Ishikawa (cell line): ENCODE measurements at regions not wholly inside any gene's neighbourhood (a gene's known extent, or its start where the extent isn't known, plus 50 kb on each side); places are given as distances from the start of the nearest gene placed in this dataset.

Experiments used
- CEBPB ChIP-seq: IDR thresholded peaks from 2 replicates; pipeline ENCODE4 v1.6.1; 2012
- CREB1 ChIP-seq: IDR thresholded peaks from 2 replicates; pipeline ENCODE4 v1.6.1; 2012; ENCODE audit warnings: low read depth
- EGR1 ChIP-seq: IDR thresholded peaks from 2 replicates; pipeline ENCODE4 v1.6.1; 2012
- EP300 ChIP-seq: IDR thresholded peaks from 2 replicates; pipeline ENCODE4 v1.6.1; 2012; ENCODE audit warnings: borderline replicate concordance
- FOXM1 ChIP-seq: IDR thresholded peaks from 2 replicates; pipeline ENCODE4 v1.6.1; 2012; ENCODE audit warnings: low read depth, borderline replicate concordance
- NFIC ChIP-seq: IDR thresholded peaks from 2 replicates; pipeline ENCODE4 v1.6.1; 2012
- RAD21 ChIP-seq: IDR thresholded peaks from 2 replicates; pipeline ENCODE4 v1.6.1; 2012; ENCODE audit warnings: low read depth
- TAF1 ChIP-seq: IDR thresholded peaks from 2 replicates; pipeline ENCODE4 v1.6.1; 2012; ENCODE audit warnings: low read depth, mild to moderate bottlenecking
- TCF12 ChIP-seq: IDR thresholded peaks from 2 replicates; pipeline ENCODE4 v1.6.1; 2012; ENCODE audit warnings: low read depth
- TEAD4 ChIP-seq: IDR thresholded peaks from 2 replicates; pipeline ENCODE4 v1.6.1; 2012
- YY1 ChIP-seq: IDR thresholded peaks from 2 replicates; pipeline ENCODE4 v1.6.1; 2012; ENCODE audit warnings: low read depth
- ZBTB7A ChIP-seq: IDR thresholded peaks from 2 replicates; pipeline ENCODE4 v1.6.1; 2012; ENCODE audit warnings: low read depth
- TF ChIP-seq, protein P1 (sequence below): IDR thresholded peaks from 2 replicates; pipeline ENCODE4 v1.6.1; 2012
- TF ChIP-seq, protein P2 (sequence below): IDR thresholded peaks from 2 replicates; pipeline ENCODE4 v1.6.1; 2012
- TF ChIP-seq, protein P3 (sequence below): IDR thresholded peaks from 2 replicates; pipeline ENCODE4 v1.6.1; 2012; ENCODE audit warnings: low read depth, mild to moderate bottlenecking

DNA sequence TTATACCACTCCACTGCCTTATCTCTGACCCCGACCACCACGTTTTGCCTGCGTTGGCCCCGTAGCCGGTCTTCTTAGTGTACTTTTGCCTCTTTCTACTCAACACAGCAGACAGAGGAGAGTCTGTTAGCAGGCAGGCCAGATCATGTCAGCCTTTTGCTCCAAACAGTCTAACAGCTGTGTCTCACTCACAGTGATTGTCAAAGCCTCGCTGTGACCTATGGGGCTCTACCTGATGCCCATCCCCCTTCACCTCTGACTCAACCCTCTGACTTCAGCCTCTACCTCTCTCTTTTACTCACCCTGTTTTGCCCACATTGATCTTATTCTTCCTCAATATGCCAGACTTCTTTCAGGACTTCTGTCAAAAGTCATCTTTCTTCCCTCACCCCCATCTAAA is 127.1 kb downstream of the TRIML1 start:
- TF ChIP-seq TAF1 (no peak), RAD21 (no peak), EGR1 (no peak)

DNA sequence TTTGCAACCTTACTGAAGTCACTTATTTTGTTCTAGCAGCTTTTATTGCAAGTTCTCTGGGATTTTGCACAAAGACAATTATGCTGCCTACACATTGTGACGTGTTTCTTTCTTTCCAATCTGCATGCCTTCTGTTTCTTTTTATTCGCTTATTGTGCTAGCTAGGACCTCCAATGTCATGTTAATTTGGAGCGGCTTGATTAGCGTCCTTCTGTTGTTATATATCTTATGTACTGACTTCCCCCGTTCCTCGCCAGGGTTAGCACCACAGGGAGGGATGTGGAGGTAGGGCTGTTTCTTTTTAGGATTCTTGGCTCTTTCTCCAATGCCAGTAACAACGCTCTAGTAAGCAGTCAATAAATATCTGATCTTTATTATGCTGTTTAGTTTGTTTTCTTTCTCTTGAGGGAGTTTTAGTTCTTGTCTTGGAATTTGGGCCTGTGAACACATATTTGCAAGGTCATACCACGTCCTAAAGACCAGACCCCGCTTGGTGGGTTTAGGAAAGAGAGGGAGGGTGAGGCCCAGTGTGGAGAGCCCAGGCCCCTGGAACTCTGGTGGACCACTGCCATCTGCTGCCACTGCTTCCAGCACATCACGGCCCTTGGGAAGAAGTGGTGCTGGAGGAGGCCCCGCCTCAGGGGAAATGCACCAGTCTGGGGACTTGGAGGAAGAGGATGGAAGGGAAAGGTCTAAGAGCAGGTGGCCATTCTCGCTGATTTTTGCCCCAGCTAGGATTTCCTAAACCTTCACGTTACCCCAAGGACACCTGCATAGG is 129.1 kb downstream of the TRIML1 start:
- no peak for TF ChIP-seq EGR1
- no peak for TF ChIP-seq EP300
- TF ChIP-seq TCF12 = no peak
- no peak for TF ChIP-seq TEAD4
- TF ChIP-seq YY1 = no peak
- TF ChIP-seq TAF1 = no peak
- no peak for TF ChIP-seq CREB1
- TF ChIP-seq NFIC = no peak
- no peak for TF ChIP-seq CEBPB
- TF ChIP-seq, protein P1, sequence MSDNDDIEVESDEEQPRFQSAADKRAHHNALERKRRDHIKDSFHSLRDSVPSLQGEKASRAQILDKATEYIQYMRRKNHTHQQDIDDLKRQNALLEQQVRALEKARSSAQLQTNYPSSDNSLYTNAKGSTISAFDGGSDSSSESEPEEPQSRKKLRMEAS = no peak
- no peak for TF ChIP-seq RAD21
- no peak for TF ChIP-seq FOXM1
- TF ChIP-seq ZBTB7A = no peak
- TF ChIP-seq, protein P2, sequence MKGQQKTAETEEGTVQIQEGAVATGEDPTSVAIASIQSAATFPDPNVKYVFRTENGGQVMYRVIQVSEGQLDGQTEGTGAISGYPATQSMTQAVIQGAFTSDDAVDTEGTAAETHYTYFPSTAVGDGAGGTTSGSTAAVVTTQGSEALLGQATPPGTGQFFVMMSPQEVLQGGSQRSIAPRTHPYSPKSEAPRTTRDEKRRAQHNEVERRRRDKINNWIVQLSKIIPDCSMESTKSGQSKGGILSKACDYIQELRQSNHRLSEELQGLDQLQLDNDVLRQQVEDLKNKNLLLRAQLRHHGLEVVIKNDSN = no peak
- TF ChIP-seq, protein P3, sequence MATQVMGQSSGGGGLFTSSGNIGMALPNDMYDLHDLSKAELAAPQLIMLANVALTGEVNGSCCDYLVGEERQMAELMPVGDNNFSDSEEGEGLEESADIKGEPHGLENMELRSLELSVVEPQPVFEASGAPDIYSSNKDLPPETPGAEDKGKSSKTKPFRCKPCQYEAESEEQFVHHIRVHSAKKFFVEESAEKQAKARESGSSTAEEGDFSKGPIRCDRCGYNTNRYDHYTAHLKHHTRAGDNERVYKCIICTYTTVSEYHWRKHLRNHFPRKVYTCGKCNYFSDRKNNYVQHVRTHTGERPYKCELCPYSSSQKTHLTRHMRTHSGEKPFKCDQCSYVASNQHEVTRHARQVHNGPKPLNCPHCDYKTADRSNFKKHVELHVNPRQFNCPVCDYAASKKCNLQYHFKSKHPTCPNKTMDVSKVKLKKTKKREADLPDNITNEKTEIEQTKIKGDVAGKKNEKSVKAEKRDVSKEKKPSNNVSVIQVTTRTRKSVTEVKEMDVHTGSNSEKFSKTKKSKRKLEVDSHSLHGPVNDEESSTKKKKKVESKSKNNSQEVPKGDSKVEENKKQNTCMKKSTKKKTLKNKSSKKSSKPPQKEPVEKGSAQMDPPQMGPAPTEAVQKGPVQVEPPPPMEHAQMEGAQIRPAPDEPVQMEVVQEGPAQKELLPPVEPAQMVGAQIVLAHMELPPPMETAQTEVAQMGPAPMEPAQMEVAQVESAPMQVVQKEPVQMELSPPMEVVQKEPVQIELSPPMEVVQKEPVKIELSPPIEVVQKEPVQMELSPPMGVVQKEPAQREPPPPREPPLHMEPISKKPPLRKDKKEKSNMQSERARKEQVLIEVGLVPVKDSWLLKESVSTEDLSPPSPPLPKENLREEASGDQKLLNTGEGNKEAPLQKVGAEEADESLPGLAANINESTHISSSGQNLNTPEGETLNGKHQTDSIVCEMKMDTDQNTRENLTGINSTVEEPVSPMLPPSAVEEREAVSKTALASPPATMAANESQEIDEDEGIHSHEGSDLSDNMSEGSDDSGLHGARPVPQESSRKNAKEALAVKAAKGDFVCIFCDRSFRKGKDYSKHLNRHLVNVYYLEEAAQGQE = no peak

DNA sequence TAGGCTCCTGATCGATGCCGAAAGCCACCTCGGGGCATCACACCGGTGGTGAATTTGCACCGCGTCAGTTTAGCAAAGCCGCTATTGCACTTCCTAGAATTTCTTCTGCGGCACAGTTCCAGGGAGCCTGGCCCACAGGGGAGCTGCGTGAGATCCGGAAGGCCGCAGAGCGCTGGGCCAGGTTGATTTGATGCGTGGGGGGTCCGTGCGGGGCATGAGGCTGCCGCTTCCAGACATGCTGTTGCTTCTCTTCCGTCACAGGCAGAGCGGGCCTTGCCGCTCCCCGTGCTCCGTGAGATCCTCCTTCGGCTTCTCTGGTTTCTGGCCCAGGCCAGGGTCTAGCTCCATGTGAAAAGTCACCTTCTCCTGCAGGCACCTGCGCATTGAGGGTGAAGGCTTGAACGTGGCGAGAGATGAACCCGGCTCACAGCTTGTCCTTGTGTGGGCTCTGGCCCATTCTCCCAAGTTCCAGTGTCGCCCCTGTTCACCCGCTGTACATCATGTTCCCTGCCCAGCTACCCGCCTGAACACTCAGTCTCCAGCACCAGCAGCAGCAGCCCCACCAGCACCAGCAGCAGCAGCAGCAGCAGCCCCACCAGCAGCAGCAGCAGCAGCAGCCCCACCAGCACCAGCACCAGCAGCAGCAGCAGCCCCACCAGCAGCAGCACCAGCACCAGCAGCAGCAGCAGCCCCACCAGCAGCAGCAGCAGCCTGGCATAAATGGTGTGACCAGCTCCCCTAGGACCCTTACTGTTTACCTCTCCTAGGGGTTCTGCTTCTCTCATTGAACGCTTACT is 131.2 kb downstream of the TRIML1 start:
- no peak for TF ChIP-seq NFIC
- TF ChIP-seq, protein P1 = no peak
- TF ChIP-seq, protein P2 = no peak
- no peak for TF ChIP-seq TEAD4
- no peak for TF ChIP-seq FOXM1
- TF ChIP-seq YY1 = no peak
- no peak for TF ChIP-seq CREB1
- TF ChIP-seq TCF12 = no peak
- TF ChIP-seq EP300 = no peak
- TF ChIP-seq CEBPB = no peak
- TF ChIP-seq RAD21 = no peak

DNA sequence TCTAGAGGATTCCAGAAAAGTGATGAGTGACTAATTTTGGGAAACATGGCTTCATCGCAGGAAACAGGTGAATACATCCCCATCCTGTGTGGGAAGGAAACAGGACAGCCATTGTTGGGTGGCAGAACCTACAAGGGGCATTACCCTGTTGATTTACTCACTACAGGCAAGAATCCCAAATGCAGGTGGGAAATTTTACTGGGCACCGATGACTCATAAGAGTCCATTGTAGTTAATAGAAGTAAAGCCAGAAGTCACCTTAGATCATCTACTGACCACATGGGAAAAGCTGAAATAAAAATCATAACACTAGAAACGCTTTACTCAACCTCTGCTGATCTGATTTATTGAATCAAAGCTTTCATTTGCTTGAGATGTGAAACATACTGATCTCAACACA is 136.4 kb downstream of the TRIML1 start:
- TF ChIP-seq TAF1 (no peak), FOXM1 (no peak), EP300 (no peak), CREB1 (no peak), NFIC (no peak), ZBTB7A (no peak)

DNA sequence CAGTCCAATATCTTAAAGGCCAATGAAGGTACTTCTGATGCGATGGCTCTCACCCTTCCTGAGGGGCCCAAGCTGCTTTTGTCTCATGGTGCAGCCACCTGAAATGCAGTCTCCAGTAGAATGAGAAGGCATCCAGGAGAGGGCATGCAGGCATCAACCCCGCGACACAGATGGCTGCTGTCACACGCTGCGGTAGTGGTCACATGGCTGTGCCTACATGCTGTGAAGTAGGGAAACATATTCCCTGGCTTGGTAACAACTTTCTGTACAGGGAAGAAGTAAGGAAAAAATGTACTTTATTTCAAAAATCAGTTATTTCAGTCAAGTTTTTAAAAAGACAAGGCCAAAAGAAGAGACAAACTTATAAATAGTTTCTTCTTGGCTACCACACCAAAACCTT is 139.9 kb downstream of the TRIML1 start:
- TF ChIP-seq, protein P1 = no peak
- TF ChIP-seq EP300 = no peak
- TF ChIP-seq EGR1 = no peak
- no peak for TF ChIP-seq NFIC
- TF ChIP-seq, protein P3 = no peak
- no peak for TF ChIP-seq TAF1
- TF ChIP-seq RAD21 = no peak
- TF ChIP-seq TEAD4 = no peak
